ENCODE measurements at regions not wholly inside any gene's neighbourhood (a gene's known extent, or its start where the extent isn't known, plus 50 kb on each side); places are given as distances from the start of the nearest gene placed in this dataset.

GRCh38 chr13:88926890-88927502 lies 1255.8 kb downstream of the SLITRK5 start:
- no peak for DNase-seq (ENCODE audit: low read depth in 4 of 4, low spot score in 3 of 4)

GRCh38 chr13:88932950-88933349 lies 1261.8 kb downstream of the SLITRK5 start:
- no peak for DNase-seq (ENCODE audit: low read depth in 4 of 4, low spot score in 3 of 4)

GRCh38 chr13:88937384-88937783 lies 1266.2 kb downstream of the SLITRK5 start:
- no peak for DNase-seq (ENCODE audit: low read depth in 4 of 4, low spot score in 3 of 4)

- DNase-seq (ENCODE audit: low read depth in 4 of 4, low spot score in 3 of 4) = no peak
Observed at GRCh38 chr13:88945793-88946192, 1274.6 kb downstream of the SLITRK5 start.

- no peak for DNase-seq (ENCODE audit: low read depth in 4 of 4, low spot score in 3 of 4)
Observed at GRCh38 chr13:88948501-88948900, 1277.3 kb downstream of the SLITRK5 start.

GRCh38 chr13:88958821-88959220 lies 1287.7 kb downstream of the SLITRK5 start:
- DNase-seq (ENCODE audit: low read depth in 4 of 4, low spot score in 3 of 4) = no peak

- no peak for DNase-seq (ENCODE audit: low read depth in 4 of 4, low spot score in 3 of 4)
Observed at GRCh38 chr13:88976466-88976865, 1305.3 kb downstream of the SLITRK5 start.

GRCh38 chr13:88978607-88979006 lies 1307.4 kb downstream of the SLITRK5 start:
- no peak for DNase-seq (ENCODE audit: low read depth in 4 of 4, low spot score in 3 of 4)

GRCh38 chr13:88979465-88980175 lies 1308.4 kb downstream of the SLITRK5 start:
- no peak for DNase-seq (ENCODE audit: low read depth in 4 of 4, low spot score in 3 of 4)

GRCh38 chr13:89003656-89004055 lies 1332.5 kb downstream of the SLITRK5 start:
- no peak for DNase-seq (ENCODE audit: low read depth in 4 of 4, low spot score in 3 of 4)

- no peak for DNase-seq (ENCODE audit: low read depth in 4 of 4, low spot score in 3 of 4)
Observed at GRCh38 chr13:89011615-89012014, 1340.4 kb downstream of the SLITRK5 start.

- DNase-seq (ENCODE audit: low read depth in 4 of 4, low spot score in 3 of 4) = no peak
Observed at GRCh38 chr13:89027694-89028306, 1356.6 kb downstream of the SLITRK5 start.

- DNase-seq (ENCODE audit: low read depth in 4 of 4, low spot score in 3 of 4) = no peak
Observed at GRCh38 chr13:89029062-89029461, 1357.9 kb downstream of the SLITRK5 start.

GRCh38 chr13:89034015-89034414 lies 1362.8 kb downstream of the SLITRK5 start:
- no peak for DNase-seq (ENCODE audit: low read depth in 4 of 4, low spot score in 3 of 4)

GRCh38 chr13:89052699-89053098 lies 1381.5 kb downstream of the SLITRK5 start:
- DNase-seq (ENCODE audit: low read depth in 4 of 4, low spot score in 3 of 4) = no peak

- DNase-seq (ENCODE audit: low read depth in 4 of 4, low spot score in 3 of 4) = no peak
Observed at GRCh38 chr13:89053418-89053817, 1382.2 kb downstream of the SLITRK5 start.

- DNase-seq (ENCODE audit: low read depth in 4 of 4, low spot score in 3 of 4) = no peak
Observed at GRCh38 chr13:89057274-89057673, 1386.1 kb downstream of the SLITRK5 start.

GRCh38 chr13:89057862-89058261 lies 1386.7 kb downstream of the SLITRK5 start:
- no peak for DNase-seq (ENCODE audit: low read depth in 4 of 4, low spot score in 3 of 4)

GRCh38 chr13:89061821-89062220 lies 1390.7 kb downstream of the SLITRK5 start:
- no peak for DNase-seq (ENCODE audit: low read depth in 4 of 4, low spot score in 3 of 4)

GRCh38 chr13:89066868-89067466 lies 1395.8 kb downstream of the SLITRK5 start:
- peak; percentile 12 to 24 (median 15) for DNase-seq (ENCODE audit: low read depth in 4 of 4, low spot score in 3 of 4)

GRCh38 chr13:89072979-89073378 lies 1401.8 kb downstream of the SLITRK5 start:
- DNase-seq (ENCODE audit: low read depth in 4 of 4, low spot score in 3 of 4) = no peak

- no peak for DNase-seq (ENCODE audit: low read depth in 4 of 4, low spot score in 3 of 4)
Observed at GRCh38 chr13:89076622-89077021, 1405.5 kb downstream of the SLITRK5 start.
